ENCODE measurements at regions not wholly inside any gene's neighbourhood (a gene's known extent, or its start where the extent isn't known, plus 50 kb on each side); places are given as distances from the start of the nearest gene placed in this dataset.

DNA sequence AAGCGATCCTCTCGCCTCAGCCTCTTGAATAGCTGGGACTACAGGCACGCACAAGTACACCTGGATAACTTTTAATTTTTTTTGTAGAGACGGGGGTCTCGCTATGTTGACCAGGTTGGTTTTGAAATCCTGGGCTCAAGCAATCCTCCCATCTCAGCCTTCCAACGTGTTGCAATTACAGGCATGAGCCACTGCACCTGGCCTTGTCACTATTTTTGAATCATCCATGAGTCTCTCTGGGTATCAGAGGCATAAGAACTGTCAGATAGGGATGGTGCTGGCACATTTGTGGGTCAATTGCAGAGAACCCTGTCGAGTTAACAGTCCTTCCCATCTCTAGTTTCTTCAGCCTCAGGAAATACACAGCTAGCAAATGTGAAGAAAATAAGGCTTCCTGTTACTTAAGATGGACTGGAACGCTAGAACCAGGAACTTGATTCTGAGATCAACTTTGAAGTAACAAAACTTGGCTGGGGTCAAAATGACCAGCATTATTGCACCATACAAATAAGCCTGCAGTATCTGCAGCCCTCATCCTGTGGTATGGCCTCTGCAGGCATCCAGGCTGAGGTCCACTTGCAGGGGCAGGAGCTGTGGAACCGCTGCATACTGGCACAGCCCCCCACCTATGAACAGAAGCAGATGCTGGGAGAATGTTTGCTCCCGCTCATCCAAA lies 124.3 kb upstream of the GADD45A start:
- Histone ChIP-seq H3K27me3 (ENCODE audit: control insufficient read depth in 3 of 3, insufficient read depth in 3 of 3, low read length in 3 of 3) (no peaks in the 10 kb centered on the region), H3K4me3 (ENCODE audit: low read depth in 1 of 3, low read length in 3 of 3) (no peak overlapping the region), H3K27ac (ENCODE audit: low read depth in 1 of 3, low read length in 2 of 3) (no peak overlapping the region), H3K9me3 (ENCODE audit: control insufficient read depth in 2 of 2, insufficient read depth in 1 of 2, low read depth in 1 of 2, low read length in 1 of 2) (peaks cover 0 to 4% of the 10 kb centered on the region in 2 donors), H3K4me1 (ENCODE audit: control insufficient read depth in 3 of 3, insufficient read depth in 2 of 3, low read depth in 1 of 3, low read length in 2 of 3) (peaks cover 4 to 21% (median 5%) of the 10 kb centered on the region in 3 donors), H3K36me3 (ENCODE audit: control insufficient read depth in 3 of 3, insufficient read depth in 2 of 3, low read depth in 1 of 3, low read length in 3 of 3) (no peaks in the 10 kb centered on the region)
- DNase-seq (no peak), FAIRE-seq (no peak)
- 77 to 78% (median 78%) methylated on average over 10 of the region's 10 CpGs for WGBS, 3 donors

DNA sequence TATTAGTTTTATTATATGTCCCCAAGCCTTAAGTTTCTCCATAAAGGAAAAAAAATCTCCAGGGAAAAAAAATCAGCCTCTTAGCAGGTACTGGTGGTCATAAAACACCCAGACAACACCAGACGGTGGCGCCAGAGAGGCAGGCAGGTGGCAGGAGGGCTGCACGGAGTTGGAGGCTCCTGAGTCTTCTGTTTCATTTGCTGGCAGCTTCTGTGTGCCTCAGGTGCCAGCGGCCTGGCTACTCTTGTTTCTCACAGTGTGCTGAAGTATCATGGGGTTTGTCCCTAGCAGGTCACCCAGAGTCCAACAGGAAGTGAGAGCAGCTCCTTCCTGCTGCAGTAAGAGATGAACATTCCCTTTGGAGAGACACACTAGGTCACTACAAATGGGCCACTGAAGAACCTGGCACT lies 123.3 kb upstream of the GADD45A start:
- WGBS, 3 donors: 0 to 3% (median 2%) methylated on average over 4 of the region's 4 CpGs
- Histone ChIP-seq H3K4me3 (ENCODE audit: low read depth in 1 of 3, low read length in 3 of 3) (no peak overlapping the region), H3K9me3 (ENCODE audit: control insufficient read depth in 2 of 2, insufficient read depth in 1 of 2, low read depth in 1 of 2, low read length in 1 of 2) (peaks cover 0 to 4% of the 10 kb centered on the region in 2 donors), H3K4me1 (ENCODE audit: control insufficient read depth in 3 of 3, insufficient read depth in 2 of 3, low read depth in 1 of 3, low read length in 2 of 3) (peaks cover 0 to 16% (median 3%) of the 10 kb centered on the region in 3 donors), H3K27ac (ENCODE audit: low read depth in 1 of 3, low read length in 2 of 3) (peak overlapping the region in 2 of 3 donors; percentile 26 to 28), H3K36me3 (ENCODE audit: control insufficient read depth in 3 of 3, insufficient read depth in 2 of 3, low read depth in 1 of 3, low read length in 3 of 3) (no peaks in the 10 kb centered on the region), H3K27me3 (ENCODE audit: control insufficient read depth in 3 of 3, insufficient read depth in 3 of 3, low read length in 3 of 3) (no peaks in the 10 kb centered on the region)
- no peak for FAIRE-seq
- DNase-seq: peak; percentile 92 to 94

DNA sequence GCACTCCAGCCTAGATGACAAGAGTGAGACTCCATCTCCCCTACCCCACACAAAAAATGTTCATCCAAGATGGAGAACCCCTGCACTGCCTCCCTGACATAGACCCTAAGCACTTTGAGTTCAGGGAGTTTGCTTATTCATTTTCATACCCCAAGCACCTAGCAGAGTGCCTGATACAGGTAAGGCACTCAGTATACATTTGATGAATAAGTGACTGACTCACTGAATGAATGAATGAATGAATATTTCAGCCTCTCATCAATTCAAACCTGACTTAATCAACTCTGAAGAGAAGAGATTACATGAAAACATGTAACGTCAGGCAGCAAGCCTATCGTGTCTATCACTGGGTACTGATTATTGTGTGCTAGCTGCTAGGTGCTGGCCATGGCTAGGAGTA lies 121.3 kb upstream of the GADD45A start:
- Histone ChIP-seq H3K4me3 (ENCODE audit: low read depth in 1 of 3, low read length in 3 of 3) (no peak overlapping the region), H3K9me3 (ENCODE audit: control insufficient read depth in 2 of 2, insufficient read depth in 1 of 2, low read depth in 1 of 2, low read length in 1 of 2) (peaks cover 0 to 4% of the 10 kb centered on the region in 2 donors), H3K27me3 (ENCODE audit: control insufficient read depth in 3 of 3, insufficient read depth in 3 of 3, low read length in 3 of 3) (no peaks in the 10 kb centered on the region), H3K4me1 (ENCODE audit: control insufficient read depth in 3 of 3, insufficient read depth in 2 of 3, low read depth in 1 of 3, low read length in 2 of 3) (peaks cover 0 to 10% (median 3%) of the 10 kb centered on the region in 3 donors), H3K27ac (ENCODE audit: low read depth in 1 of 3, low read length in 2 of 3) (peak overlapping the region in 1 of 3 donors; percentile 53), H3K36me3 (ENCODE audit: control insufficient read depth in 3 of 3, insufficient read depth in 2 of 3, low read depth in 1 of 3, low read length in 3 of 3) (no peaks in the 10 kb centered on the region)
- DNase-seq: no peak
- no peak for FAIRE-seq
- 77 to 84% (median 84%) methylated on average over 2 of the region's 2 CpGs for WGBS, 3 donors

DNA sequence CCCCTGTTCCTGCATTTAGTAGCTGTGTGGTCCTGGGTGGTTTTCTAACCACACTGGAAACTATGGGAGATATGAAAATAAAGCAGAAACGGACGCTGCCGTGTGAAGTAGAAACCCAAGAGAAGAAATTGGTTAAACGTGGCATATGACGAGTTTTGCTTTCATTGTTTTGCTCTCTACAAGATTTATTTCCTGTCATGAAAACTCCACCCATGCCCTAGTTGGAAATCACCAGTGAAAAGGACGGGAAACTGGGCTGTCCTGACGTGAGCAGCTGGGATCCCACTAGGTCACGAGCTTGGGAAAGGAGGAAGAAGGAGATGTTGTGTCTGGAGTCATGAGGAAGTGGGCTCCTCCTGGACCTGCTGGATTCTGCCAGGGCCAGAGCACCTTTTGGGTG lies 120.8 kb upstream of the GADD45A start:
- H3K4me3 ChIP-seq (ENCODE audit: low read depth in 1 of 3, low read length in 3 of 3): no peak overlapping the region
- 48 to 73% (median 64%) methylated on average over 8 of the region's 8 CpGs for WGBS, 3 donors
- H3K27ac ChIP-seq (ENCODE audit: low read depth in 1 of 3, low read length in 2 of 3): peak overlapping the region in 1 of 3 donors; percentile 53
- FAIRE-seq (no peak), DNase-seq (no peak)
- peaks cover 0 to 4% of the 10 kb centered on the region in 2 donors for H3K9me3 ChIP-seq (ENCODE audit: control insufficient read depth in 2 of 2, insufficient read depth in 1 of 2, low read depth in 1 of 2, low read length in 1 of 2)
- H3K36me3 ChIP-seq (ENCODE audit: control insufficient read depth in 3 of 3, insufficient read depth in 2 of 3, low read depth in 1 of 3, low read length in 3 of 3): no peaks in the 10 kb centered on the region
- peaks cover 0 to 9% (median 3%) of the 10 kb centered on the region in 3 donors for H3K4me1 ChIP-seq (ENCODE audit: control insufficient read depth in 3 of 3, insufficient read depth in 2 of 3, low read depth in 1 of 3, low read length in 2 of 3)
- no peaks in the 10 kb centered on the region for H3K27me3 ChIP-seq (ENCODE audit: control insufficient read depth in 3 of 3, insufficient read depth in 3 of 3, low read length in 3 of 3)

DNA sequence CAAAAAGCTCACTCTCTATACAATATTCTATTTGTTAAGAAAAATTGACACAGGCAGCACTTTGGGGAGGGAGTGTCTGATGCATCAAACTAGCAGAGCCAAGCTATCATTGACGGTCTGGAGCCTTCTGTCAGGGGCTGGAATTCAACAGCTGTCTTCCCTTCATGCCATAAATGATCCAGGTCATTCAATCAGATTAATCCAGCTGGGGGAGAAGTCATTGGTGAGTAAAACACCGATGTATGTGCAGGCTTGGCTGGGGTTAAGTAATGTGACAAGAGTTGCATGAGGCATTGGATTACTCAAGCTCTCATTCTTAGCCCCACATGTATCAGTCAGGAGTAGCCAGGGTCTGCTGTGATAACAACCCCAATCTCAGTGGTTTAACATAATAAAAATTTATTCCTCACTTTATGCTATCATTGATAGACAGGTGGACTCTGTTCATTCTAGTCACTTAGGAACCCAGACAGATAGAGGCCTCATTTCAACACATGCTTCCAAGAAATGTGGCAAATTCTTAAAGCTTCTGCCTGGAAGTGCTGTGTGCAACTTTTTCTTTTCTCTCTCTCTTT lies 118.1 kb upstream of the GADD45A start:
- H3K9me3 ChIP-seq (ENCODE audit: control insufficient read depth in 2 of 2, insufficient read depth in 1 of 2, low read depth in 1 of 2, low read length in 1 of 2): peaks cover 0 to 4% of the 10 kb centered on the region in 2 donors
- peak overlapping the region in 1 of 3 donors; percentile 6 for H3K27ac ChIP-seq (ENCODE audit: low read depth in 1 of 3, low read length in 2 of 3)
- FAIRE-seq: no peak
- WGBS, 3 donors: 57 to 76% (median 74%) methylated on average over 2 of the region's 2 CpGs
- H3K27me3 ChIP-seq (ENCODE audit: control insufficient read depth in 3 of 3, insufficient read depth in 3 of 3, low read length in 3 of 3): no peaks in the 10 kb centered on the region
- H3K4me1 ChIP-seq (ENCODE audit: control insufficient read depth in 3 of 3, insufficient read depth in 2 of 3, low read depth in 1 of 3, low read length in 2 of 3): peaks cover 8 to 25% (median 8%) of the 10 kb centered on the region in 3 donors
- DNase-seq: peak in 1 of 2 donors; percentile 41
- H3K4me3 ChIP-seq (ENCODE audit: low read depth in 1 of 3, low read length in 3 of 3): no peak overlapping the region
- H3K36me3 ChIP-seq (ENCODE audit: control insufficient read depth in 3 of 3, insufficient read depth in 2 of 3, low read depth in 1 of 3, low read length in 3 of 3): no peaks in the 10 kb centered on the region

DNA sequence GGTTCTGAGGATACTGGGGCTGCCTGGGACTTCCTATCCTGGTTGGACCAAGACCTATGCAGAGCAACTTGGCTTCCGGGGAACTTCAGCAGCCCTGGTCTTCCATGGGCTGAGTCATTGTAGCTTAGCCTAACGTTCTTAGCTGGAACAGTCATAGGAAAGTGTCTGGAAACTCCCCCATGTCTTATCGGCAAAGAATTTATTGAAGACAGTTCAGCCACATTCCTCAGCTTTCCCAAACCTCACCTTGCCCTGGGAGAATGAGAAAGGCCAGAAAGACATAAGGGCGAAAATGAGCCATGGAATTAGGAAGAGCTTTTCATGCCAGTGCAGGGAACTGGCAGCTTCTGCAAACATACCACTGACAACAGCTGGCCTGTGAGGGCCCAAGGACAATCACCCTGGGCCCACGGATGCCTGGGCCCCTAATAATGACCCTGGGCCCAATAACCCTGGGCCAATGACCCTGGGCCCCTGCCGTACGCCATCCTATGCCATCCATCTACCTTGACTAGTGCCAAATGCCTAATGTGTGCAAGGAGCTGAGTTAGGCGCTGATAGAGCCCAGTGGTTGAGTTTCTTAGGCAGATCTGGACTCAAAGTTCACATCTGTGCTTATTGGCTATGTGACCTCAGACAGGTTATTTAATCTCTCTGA lies 114.4 kb upstream of the GADD45A start:
- DNase-seq (peak; percentile 47 to 64), FAIRE-seq (no peak)
- Histone ChIP-seq H3K27me3 (ENCODE audit: control insufficient read depth in 3 of 3, insufficient read depth in 3 of 3, low read length in 3 of 3) (no peaks in the 10 kb centered on the region), H3K9me3 (ENCODE audit: control insufficient read depth in 2 of 2, insufficient read depth in 1 of 2, low read depth in 1 of 2, low read length in 1 of 2) (no peaks in the 10 kb centered on the region), H3K27ac (ENCODE audit: low read depth in 1 of 3, low read length in 2 of 3) (peak overlapping the region in 1 of 3 donors; percentile 75), H3K36me3 (ENCODE audit: control insufficient read depth in 3 of 3, insufficient read depth in 2 of 3, low read depth in 1 of 3, low read length in 3 of 3) (no peaks in the 10 kb centered on the region), H3K4me1 (ENCODE audit: control insufficient read depth in 3 of 3, insufficient read depth in 2 of 3, low read depth in 1 of 3, low read length in 2 of 3) (peaks cover 11 to 41% (median 12%) of the 10 kb centered on the region in 3 donors), H3K4me3 (ENCODE audit: low read depth in 1 of 3, low read length in 3 of 3) (no peak overlapping the region)
- 47 to 73% (median 51%) methylated on average over 8 of the region's 8 CpGs for WGBS, 3 donors

DNA sequence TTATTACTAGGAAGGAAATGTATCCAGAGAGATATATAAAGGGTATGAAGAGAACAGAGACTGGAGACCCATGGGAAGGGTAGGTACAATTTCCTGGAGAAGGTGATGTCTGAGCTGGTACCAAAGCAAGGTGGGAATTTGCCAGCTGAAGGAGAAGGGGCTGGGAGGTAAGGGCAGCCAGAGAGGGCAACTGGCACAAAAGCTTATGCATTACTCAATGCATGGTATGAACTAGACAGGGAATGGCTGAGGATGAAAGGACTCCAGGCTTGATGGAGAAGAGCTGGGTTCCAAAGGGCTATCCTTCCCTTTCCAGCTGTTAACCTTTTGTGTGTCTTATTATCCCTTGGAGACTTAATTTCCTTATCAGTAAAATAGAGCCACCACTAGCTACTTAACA lies 113.6 kb upstream of the GADD45A start:
- Histone ChIP-seq H3K9me3 (ENCODE audit: control insufficient read depth in 2 of 2, insufficient read depth in 1 of 2, low read depth in 1 of 2, low read length in 1 of 2) (no peaks in the 10 kb centered on the region), H3K4me3 (ENCODE audit: low read depth in 1 of 3, low read length in 3 of 3) (no peak overlapping the region), H3K27ac (ENCODE audit: low read depth in 1 of 3, low read length in 2 of 3) (peak overlapping the region; percentile 14 to 75 (median 14)), H3K27me3 (ENCODE audit: control insufficient read depth in 3 of 3, insufficient read depth in 3 of 3, low read length in 3 of 3) (no peaks in the 10 kb centered on the region), H3K4me1 (ENCODE audit: control insufficient read depth in 3 of 3, insufficient read depth in 2 of 3, low read depth in 1 of 3, low read length in 2 of 3) (peaks cover 11 to 41% (median 12%) of the 10 kb centered on the region in 3 donors), H3K36me3 (ENCODE audit: control insufficient read depth in 3 of 3, insufficient read depth in 2 of 3, low read depth in 1 of 3, low read length in 3 of 3) (no peaks in the 10 kb centered on the region)
- FAIRE-seq (no peak), DNase-seq (no peak)

DNA sequence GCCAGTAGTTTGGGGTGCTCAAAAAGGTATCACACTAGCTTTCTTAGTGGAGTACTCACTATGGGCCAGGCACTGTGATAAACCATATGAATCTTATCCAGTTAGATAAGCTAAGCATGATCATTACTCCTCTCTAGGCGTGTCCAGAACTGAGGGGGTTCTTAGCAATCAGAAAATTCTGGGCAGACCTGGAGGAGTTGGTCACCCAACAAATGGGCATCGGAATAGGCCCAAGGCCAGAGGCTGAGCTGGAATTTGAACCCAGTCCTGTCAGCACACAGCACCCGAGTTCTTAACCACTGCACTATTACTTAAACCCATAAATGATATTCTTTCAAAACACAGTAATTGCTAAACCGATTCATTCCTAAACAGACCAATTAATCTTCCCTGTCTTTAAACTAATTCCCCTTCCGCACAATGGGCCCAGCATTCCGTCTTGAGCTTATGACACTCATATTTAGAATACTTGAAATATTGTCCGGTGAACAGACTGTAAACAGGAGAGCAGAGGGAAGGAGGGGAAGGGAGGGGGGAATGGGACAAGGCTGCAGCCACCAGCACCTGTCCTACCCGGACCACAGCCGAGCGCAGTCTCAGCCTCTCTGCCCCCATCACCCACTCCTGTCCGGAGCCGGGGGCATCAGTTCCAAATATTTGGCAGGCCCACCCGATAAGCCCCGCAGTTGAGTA lies 113.0 kb upstream of the GADD45A start:
- WGBS, 3 donors: 14 to 50% (median 22%) methylated on average over 14 of the region's 14 CpGs
- peak overlapping the region; percentile 59 to 75 (median 60) for H3K27ac ChIP-seq (ENCODE audit: low read depth in 1 of 3, low read length in 2 of 3)
- peaks cover 11 to 41% (median 12%) of the 10 kb centered on the region in 3 donors for H3K4me1 ChIP-seq (ENCODE audit: control insufficient read depth in 3 of 3, insufficient read depth in 2 of 3, low read depth in 1 of 3, low read length in 2 of 3)
- FAIRE-seq (no peak), DNase-seq (peak in 1 of 2 donors; percentile 46)
- H3K36me3 ChIP-seq (ENCODE audit: control insufficient read depth in 3 of 3, insufficient read depth in 2 of 3, low read depth in 1 of 3, low read length in 3 of 3): no peaks in the 10 kb centered on the region
- no peaks in the 10 kb centered on the region for H3K9me3 ChIP-seq (ENCODE audit: control insufficient read depth in 2 of 2, insufficient read depth in 1 of 2, low read depth in 1 of 2, low read length in 1 of 2)
- no peaks in the 10 kb centered on the region for H3K27me3 ChIP-seq (ENCODE audit: control insufficient read depth in 3 of 3, insufficient read depth in 3 of 3, low read length in 3 of 3)
- H3K4me3 ChIP-seq (ENCODE audit: low read depth in 1 of 3, low read length in 3 of 3): no peak overlapping the region

Data from small intestine (tissue), 7 donors.